Suprapubic skin (tissue), 3 donors: ENCODE measurements at regions not wholly inside any gene's neighbourhood (a gene's known extent, or its start where the extent isn't known, plus 50 kb on each side); places are given as distances from the start of the nearest gene placed in this dataset.

Source experiments
- CTCF ChIP-seq, 2 donors: fragments of 200-600 bp in 1 of 2; fragments of 450-650 bp in 1 of 2; sonication (generic) in 1 of 2; IDR thresholded peaks; one replicate each; pipeline ENCODE4 v1.5.1; 2016 to 2019; ENCODE audit warnings: antibody characterized with exemption in 2 of 2, mild to moderate bottlenecking in 1 of 2, moderate library complexity in 1 of 2
- EP300 ChIP-seq: sonication (generic); formaldehyde crosslinking; IDR thresholded peaks from one replicate; pipeline ENCODE4 v1.6.1; 2017; ENCODE audit warnings: antibody characterized with exemption

GRCh38 chr9:24844217-24844616 lies 298.5 kb upstream of the IZUMO3 start:
- TF ChIP-seq CTCF (IDR thresholded peaks at IDR 0.05), result no peak
- TF ChIP-seq EP300, result no peak
